ENCODE measurements at regions not wholly inside any gene's neighbourhood (a gene's known extent, or its start where the extent isn't known, plus 50 kb on each side); places are given as distances from the start of the nearest gene placed in this dataset.

GRCh38 chr16:80259290-80259805 is 281.4 kb upstream of the DYNLRB2 start:
- TF ChIP-seq TOX (CRISPR knock-in tag; IDR thresholded peaks at IDR 0.05; ENCODE audit: borderline replicate concordance) (no peak), BACH2 (CRISPR knock-in tag; IDR thresholded peaks at IDR 0.05; ENCODE audit: borderline replicate concordance) (no peak), SNAI2 (CRISPR knock-in tag; IDR thresholded peaks at IDR 0.05) (no peak), CSDC2 (CRISPR knock-in tag; IDR thresholded peaks at IDR 0.05) (no peak), ZFP30 (CRISPR knock-in tag; IDR thresholded peaks at IDR 0.05) (no peak), PATZ1 (CRISPR knock-in tag; IDR thresholded peaks at IDR 0.05; ENCODE audit: borderline replicate concordance) (no peak), ZC3H10 (CRISPR knock-in tag; IDR thresholded peaks at IDR 0.05) (no peak), GLIS3 (CRISPR knock-in tag; IDR thresholded peaks at IDR 0.05) (no peak), RARB (CRISPR knock-in tag; IDR thresholded peaks at IDR 0.05) (no peak), ZNF565 (CRISPR knock-in tag; conservative IDR thresholded peaks at IDR 0.05; ENCODE audit: low read depth) (no peak), TSHZ2 (CRISPR knock-in tag; IDR thresholded peaks at IDR 0.05) (no peak), ARNTL (CRISPR knock-in tag; IDR thresholded peaks at IDR 0.05; ENCODE audit: borderline replicate concordance, low read depth) (no peak)
- TF ChIP-seq, protein P1, sequence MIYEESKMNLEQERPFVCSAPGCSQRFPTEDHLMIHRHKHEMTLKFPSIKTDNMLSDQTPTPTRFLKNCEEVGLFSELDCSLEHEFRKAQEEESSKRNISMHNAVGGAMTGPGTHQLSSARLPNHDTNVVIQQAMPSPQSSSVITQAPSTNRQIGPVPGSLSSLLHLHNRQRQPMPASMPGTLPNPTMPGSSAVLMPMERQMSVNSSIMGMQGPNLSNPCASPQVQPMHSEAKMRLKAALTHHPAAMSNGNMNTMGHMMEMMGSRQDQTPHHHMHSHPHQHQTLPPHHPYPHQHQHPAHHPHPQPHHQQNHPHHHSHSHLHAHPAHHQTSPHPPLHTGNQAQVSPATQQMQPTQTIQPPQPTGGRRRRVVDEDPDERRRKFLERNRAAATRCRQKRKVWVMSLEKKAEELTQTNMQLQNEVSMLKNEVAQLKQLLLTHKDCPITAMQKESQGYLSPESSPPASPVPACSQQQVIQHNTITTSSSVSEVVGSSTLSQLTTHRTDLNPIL (CRISPR knock-in tag; IDR thresholded peaks at IDR 0.05; ENCODE audit: low read depth) = no peak
- TF ChIP-seq, protein P2, sequence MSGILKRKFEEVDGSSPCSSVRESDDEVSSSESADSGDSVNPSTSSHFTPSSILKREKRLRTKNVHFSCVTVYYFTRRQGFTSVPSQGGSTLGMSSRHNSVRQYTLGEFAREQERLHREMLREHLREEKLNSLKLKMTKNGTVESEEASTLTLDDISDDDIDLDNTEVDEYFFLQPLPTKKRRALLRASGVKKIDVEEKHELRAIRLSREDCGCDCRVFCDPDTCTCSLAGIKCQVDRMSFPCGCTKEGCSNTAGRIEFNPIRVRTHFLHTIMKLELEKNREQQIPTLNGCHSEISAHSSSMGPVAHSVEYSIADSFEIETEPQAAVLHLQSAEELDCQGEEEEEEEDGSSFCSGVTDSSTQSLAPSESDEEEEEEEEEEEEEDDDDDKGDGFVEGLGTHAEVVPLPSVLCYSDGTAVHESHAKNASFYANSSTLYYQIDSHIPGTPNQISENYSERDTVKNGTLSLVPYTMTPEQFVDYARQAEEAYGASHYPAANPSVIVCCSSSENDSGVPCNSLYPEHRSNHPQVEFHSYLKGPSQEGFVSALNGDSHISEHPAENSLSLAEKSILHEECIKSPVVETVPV (CRISPR knock-in tag; IDR thresholded peaks at IDR 0.05) = no peak
